Testis (tissue), 2 donors: ENCODE measurements at regions not wholly inside any gene's neighbourhood (a gene's known extent, or its start where the extent isn't known, plus 50 kb on each side); places are given as distances from the start of the nearest gene placed in this dataset.

ENCODE experiments used
- DNase-seq: peaks from one replicate; pipeline ENCODE4 v3.0.0-alpha.2; 2019
- H3K27ac ChIP-seq, 2 donors: fragments of 200-600 bp; sonication (generic); one replicate each; pipeline ENCODE4 v1.5.1; 2019
- H3K27me3 ChIP-seq: fragments of 200-600 bp; sonication (generic); one replicate; pipeline ENCODE4 v1.5.1; 2019
- H3K36me3 ChIP-seq: fragments of 200-600 bp; sonication (generic); one replicate; pipeline ENCODE4 v1.5.1; 2017; ENCODE audit warnings: low read depth; ENCODE audit errors: missing control alignments
- H3K4me1 ChIP-seq: fragments of 200-600 bp; sonication (generic); one replicate; pipeline ENCODE4 v1.5.1; 2019
- H3K4me3 ChIP-seq, 2 donors: fragments of 200-600 bp; sonication (generic); one replicate each; pipeline ENCODE4 v1.5.1; 2017 to 2019
- H3K9me3 ChIP-seq: fragments of 200-600 bp; sonication (generic); one replicate; pipeline ENCODE4 v1.5.1; 2017
- CTCF ChIP-seq, 3 experiments: fragments of 450-650 bp in 2 of 3; fragments of 200-600 bp in 1 of 3; sonication (generic) in 1 of 3; IDR thresholded peaks; one replicate each; pipeline ENCODE4 v1.5.1; 2016 to 2019; ENCODE audit warnings: antibody characterized with exemption in 3 of 3, mild to moderate bottlenecking in 2 of 3, moderate library complexity in 1 of 3
- POLR2A ChIP-seq: fragments of 450-650 bp; IDR thresholded peaks from one replicate; pipeline ENCODE4 v1.6.1; 2017; ENCODE audit warnings: antibody characterized with exemption, mild to moderate bottlenecking, moderate library complexity
- WGBS, 2 donors: methylation state at CpG; one replicate each; pipeline ENCODE4 v1.1.5; 2018; 5-methylcytosine and 5-hydroxymethylcytosine counted together
- intact Hi-C: fragments of 100-400 bp; cut with DNase I; formaldehyde crosslinking; loops from one replicate; pipeline ENCODE4 v1.15.1; 2023; ENCODE audit warnings: low total_unique reads

GRCh38 chr20:60631585-60632287, 620.3 kb upstream of the CDH4 start:
- TF ChIP-seq POLR2A = no peak
- TF ChIP-seq CTCF (IDR thresholded peaks at IDR 0.05) = no peak
- H3K4me1 ChIP-seq = no peaks in the 10 kb centered on the region
- DNase-seq = no peak
- H3K27me3 ChIP-seq = no peaks in the 10 kb centered on the region
- H3K27ac ChIP-seq = no peak overlapping the region
- H3K36me3 ChIP-seq = no peaks in the 10 kb centered on the region
- intact Hi-C loops = no loop called here
- H3K4me3 ChIP-seq = no peak overlapping the region
- WGBS, 2 donors = 84 to 87% methylated on average over 9 of the region's 9 CpGs
- no peaks in the 10 kb centered on the region for H3K9me3 ChIP-seq

- no peak overlapping the region for H3K4me3 ChIP-seq
- 76 to 77% methylated on average over 4 to 8 of the region's 8 CpGs for WGBS, 2 donors
- H3K9me3 ChIP-seq = no peaks in the 10 kb centered on the region
- no peaks in the 10 kb centered on the region for H3K4me1 ChIP-seq
- no peak overlapping the region for H3K27ac ChIP-seq
- no peak for DNase-seq
- no peaks in the 10 kb centered on the region for H3K36me3 ChIP-seq
- TF ChIP-seq POLR2A (no peak), CTCF (IDR thresholded peaks at IDR 0.05) (no peak)
- no peaks in the 10 kb centered on the region for H3K27me3 ChIP-seq
- intact Hi-C loops = no loop called here
These were observed 619.4 kb upstream of the CDH4 start for GRCh38 chr20:60632391-60633262.

- DNase-seq = no peak
- TF ChIP-seq POLR2A (no peak), CTCF (IDR thresholded peaks at IDR 0.05) (no peak)
- no peaks in the 10 kb centered on the region for H3K36me3 ChIP-seq
- H3K9me3 ChIP-seq = no peaks in the 10 kb centered on the region
- no peak overlapping the region for H3K4me3 ChIP-seq
- H3K27ac ChIP-seq = no peak overlapping the region
- H3K27me3 ChIP-seq = no peaks in the 10 kb centered on the region
- peaks cover 6% of the 10 kb centered on the region for H3K4me1 ChIP-seq
- WGBS, 2 donors = 82 to 84% methylated on average over 19 of the region's 19 CpGs
- intact Hi-C loops = no loop called here
These were observed 617.4 kb upstream of the CDH4 start for GRCh38 chr20:60634491-60635172.

GRCh38 chr20:60636417-60636816, 615.6 kb upstream of the CDH4 start:
- DNase-seq = no peak
- no peaks in the 10 kb centered on the region for H3K27me3 ChIP-seq
- intact Hi-C loops = no loop called here
- peaks cover 6% of the 10 kb centered on the region for H3K4me1 ChIP-seq
- no peaks in the 10 kb centered on the region for H3K36me3 ChIP-seq
- 88 to 92% methylated on average over 5 of the region's 5 CpGs for WGBS, 2 donors
- H3K4me3 ChIP-seq = no peak overlapping the region
- no peak overlapping the region for H3K27ac ChIP-seq
- TF ChIP-seq POLR2A = no peak
- no peak for TF ChIP-seq CTCF (IDR thresholded peaks at IDR 0.05)
- no peaks in the 10 kb centered on the region for H3K9me3 ChIP-seq
